PFSK-1 (cell line): ENCODE measurements at regions not wholly inside any gene's neighbourhood (a gene's known extent, or its start where the extent isn't known, plus 50 kb on each side); places are given as distances from the start of the nearest gene placed in this dataset.

Source experiments
- FOXP2 ChIP-seq: optimal IDR thresholded peaks from 2 replicates; pipeline ENCODE3; 2011; ENCODE audit warnings: borderline replicate concordance, control low read depth, inconsistent platforms; ENCODE audit not compliant: insufficient read depth; ENCODE audit errors: extremely low read length, extremely low read depth
- POLR2AphosphoS5 ChIP-seq: IDR thresholded peaks from 2 replicates; pipeline ENCODE4 v1.6.1; 2012; ENCODE audit warnings: low read depth, mild to moderate bottlenecking, control low read depth, low read length, moderate library complexity
- SIN3A ChIP-seq: IDR thresholded peaks from 2 replicates; pipeline ENCODE4 v1.6.1; 2012; ENCODE audit warnings: mild to moderate bottlenecking, low read length, moderate library complexity, borderline replicate concordance; ENCODE audit not compliant: insufficient read depth
- TAF1 ChIP-seq: IDR thresholded peaks from 2 replicates; pipeline ENCODE4 v1.6.1; 2012; ENCODE audit warnings: low read length, control low read depth, borderline replicate concordance; ENCODE audit not compliant: insufficient read depth
- TF ChIP-seq, protein P1 (sequence below), 2 experiments: IDR thresholded peaks; 2 replicates each; pipeline versions ENCODE4 v1.6.1 to v1.8.0; 2011 to 2012; ENCODE audit warnings: low read depth in 2 of 2, low read length in 2 of 2, control low read depth in 1 of 2, inconsistent platforms in 1 of 2, mild to moderate bottlenecking in 1 of 2, moderate library complexity in 1 of 2; ENCODE audit not compliant: insufficient read depth in 1 of 2

DNA sequence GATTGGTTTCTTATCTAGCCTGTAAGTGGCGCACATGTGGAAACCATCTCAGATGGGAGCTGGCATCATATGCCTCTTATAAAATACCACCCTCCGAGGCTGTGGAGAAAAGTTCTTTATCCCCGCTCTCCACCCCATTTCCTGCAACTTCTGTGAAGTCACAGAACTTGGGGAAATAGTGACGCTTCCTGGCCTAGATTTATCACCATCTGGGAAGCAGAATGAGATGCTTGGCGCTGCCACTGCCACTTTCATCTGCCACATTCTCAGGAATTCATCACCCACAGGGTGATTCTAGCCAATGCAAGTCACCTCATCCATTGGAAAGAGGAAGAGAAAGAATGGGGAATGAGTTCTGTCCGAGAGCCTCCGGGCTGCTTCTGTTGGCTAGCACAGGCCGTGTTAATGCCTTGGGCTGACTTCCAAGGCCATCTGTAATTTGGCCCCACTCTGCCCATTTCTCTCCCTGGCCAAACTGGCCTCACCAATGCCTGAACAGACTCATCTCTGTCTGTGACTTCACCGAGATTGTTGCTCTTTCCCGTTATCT is 148.8 kb upstream of the SOX4 start:
- TF ChIP-seq POLR2AphosphoS5 (no peak), SIN3A (no peak), TAF1 (no peak), FOXP2 (no peak)
- TF ChIP-seq, protein P1, sequence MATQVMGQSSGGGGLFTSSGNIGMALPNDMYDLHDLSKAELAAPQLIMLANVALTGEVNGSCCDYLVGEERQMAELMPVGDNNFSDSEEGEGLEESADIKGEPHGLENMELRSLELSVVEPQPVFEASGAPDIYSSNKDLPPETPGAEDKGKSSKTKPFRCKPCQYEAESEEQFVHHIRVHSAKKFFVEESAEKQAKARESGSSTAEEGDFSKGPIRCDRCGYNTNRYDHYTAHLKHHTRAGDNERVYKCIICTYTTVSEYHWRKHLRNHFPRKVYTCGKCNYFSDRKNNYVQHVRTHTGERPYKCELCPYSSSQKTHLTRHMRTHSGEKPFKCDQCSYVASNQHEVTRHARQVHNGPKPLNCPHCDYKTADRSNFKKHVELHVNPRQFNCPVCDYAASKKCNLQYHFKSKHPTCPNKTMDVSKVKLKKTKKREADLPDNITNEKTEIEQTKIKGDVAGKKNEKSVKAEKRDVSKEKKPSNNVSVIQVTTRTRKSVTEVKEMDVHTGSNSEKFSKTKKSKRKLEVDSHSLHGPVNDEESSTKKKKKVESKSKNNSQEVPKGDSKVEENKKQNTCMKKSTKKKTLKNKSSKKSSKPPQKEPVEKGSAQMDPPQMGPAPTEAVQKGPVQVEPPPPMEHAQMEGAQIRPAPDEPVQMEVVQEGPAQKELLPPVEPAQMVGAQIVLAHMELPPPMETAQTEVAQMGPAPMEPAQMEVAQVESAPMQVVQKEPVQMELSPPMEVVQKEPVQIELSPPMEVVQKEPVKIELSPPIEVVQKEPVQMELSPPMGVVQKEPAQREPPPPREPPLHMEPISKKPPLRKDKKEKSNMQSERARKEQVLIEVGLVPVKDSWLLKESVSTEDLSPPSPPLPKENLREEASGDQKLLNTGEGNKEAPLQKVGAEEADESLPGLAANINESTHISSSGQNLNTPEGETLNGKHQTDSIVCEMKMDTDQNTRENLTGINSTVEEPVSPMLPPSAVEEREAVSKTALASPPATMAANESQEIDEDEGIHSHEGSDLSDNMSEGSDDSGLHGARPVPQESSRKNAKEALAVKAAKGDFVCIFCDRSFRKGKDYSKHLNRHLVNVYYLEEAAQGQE (IDR thresholded peaks at IDR 0.05; ENCODE audit: insufficient read depth in 1 of 2, low read depth in 2 of 2, low read length in 2 of 2), result no peak
